ENCODE measurements at regions not wholly inside any gene's neighbourhood (a gene's known extent, or its start where the extent isn't known, plus 50 kb on each side); places are given as distances from the start of the nearest gene placed in this dataset.
"Not testable (repeated sequence)": the region's sequence is repeated elsewhere in the genome, so short reads cannot be mapped to it uniquely, and the experiment has no call there.

- no peak for DNase-seq
Measured at GRCh38 chr12:116361414-116362223, 84.1 kb upstream of the MED13L start.

DNA sequence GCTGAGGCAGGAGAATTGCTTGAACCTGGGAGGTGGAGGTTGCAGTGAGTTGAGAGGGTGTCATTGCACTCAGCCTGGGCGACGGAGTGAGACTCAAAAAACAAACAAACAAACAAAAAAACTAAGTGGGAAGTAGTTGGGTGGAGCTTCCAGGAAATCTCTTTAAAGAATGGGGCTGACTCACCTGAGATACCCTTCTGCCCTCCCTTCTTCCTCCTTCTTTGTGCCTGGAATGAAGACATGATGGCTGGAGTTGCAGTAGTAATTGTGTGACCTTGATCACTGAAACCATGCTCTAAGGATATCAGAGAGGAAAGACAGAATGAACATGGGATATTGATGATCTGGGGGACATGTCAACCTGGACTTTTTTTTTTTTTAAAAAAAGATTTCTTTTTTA is 87.6 kb upstream of the MED13L start:
- no peak for DNase-seq

DNA sequence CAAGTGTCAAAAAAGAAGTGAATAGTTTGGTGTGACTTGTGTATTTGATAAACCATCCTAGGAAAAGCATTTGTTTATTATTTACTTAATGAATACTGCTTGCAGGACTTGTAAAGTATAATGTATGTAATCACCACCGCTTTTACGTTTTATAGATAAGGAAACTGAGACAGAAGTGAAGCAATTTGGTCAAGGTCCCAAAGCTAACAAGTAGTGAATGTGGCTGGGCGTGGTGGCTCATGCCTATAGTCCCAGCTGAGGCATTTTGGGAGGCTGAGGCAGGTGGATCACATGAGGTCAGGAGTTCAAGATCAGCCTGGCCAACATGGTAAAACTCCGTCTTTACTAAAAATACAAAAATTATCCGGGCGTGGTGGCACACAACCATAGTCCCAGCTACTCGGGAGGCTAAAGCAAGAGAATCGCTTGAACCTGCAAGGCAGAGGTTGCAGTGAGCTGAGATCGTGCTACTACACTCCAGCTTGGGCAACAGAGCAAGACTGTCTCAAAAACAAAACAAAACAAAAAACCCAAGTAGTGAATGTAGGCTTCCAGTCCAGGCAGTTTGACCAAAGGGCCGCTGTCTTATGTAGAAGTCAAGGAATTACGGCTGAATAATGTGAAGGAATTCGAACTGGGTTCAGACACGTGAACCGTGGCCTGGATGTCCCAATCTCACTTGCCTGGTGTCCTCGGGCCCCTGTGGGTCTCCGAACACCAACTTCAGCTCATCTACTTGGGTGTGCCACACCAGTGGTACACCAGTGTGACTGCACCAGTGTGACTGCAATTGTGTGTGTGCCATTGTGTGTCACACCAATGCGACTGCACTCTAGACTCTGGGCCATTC is 88.3 kb upstream of the MED13L start:
- DNase-seq: no peak

DNA sequence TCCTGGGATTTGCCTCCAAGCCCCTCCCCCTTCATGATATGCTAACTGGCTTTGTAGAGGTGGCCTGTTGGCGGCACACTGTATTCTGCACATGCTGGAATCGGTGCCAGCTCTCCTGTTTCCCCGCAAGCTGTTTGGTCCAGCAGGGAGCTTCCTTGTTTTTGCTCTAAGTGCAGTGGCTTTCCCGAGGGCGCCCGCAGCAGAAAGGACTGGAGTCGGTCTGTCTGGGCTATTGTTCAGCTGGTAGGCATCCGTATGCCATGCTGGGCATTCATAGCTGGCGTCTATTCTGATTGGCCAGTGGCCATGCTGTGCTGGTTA is 88.9 kb upstream of the MED13L start:
- DNase-seq: no peak

GRCh38 chr12:116366824-116367223 is 89.3 kb upstream of the MED13L start:
- DNase-seq: no peak

GRCh38 chr12:116368196-116369194 is 91.0 kb upstream of the MED13L start:
- no peak for DNase-seq

DNA sequence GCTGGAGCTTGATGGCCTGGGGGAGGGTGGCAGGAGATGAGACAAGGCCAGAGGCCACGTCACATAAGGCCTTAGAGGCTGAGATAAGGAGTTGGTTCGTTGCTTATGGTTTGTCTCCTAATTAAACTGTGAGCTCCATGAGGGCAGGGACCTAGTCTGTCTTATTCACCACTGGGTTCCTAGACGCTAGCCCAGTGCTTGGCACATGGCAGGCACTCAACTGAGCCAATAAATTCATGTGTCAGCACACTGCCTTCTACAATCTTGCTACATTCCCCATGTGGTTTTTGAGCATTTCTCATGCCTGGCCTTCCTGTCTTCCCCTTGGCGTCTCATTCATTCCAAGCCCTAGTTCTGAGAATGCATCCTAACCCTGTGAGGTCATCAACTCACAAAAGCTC is 92.5 kb upstream of the MED13L start:
- DNase-seq: no peak

DNA sequence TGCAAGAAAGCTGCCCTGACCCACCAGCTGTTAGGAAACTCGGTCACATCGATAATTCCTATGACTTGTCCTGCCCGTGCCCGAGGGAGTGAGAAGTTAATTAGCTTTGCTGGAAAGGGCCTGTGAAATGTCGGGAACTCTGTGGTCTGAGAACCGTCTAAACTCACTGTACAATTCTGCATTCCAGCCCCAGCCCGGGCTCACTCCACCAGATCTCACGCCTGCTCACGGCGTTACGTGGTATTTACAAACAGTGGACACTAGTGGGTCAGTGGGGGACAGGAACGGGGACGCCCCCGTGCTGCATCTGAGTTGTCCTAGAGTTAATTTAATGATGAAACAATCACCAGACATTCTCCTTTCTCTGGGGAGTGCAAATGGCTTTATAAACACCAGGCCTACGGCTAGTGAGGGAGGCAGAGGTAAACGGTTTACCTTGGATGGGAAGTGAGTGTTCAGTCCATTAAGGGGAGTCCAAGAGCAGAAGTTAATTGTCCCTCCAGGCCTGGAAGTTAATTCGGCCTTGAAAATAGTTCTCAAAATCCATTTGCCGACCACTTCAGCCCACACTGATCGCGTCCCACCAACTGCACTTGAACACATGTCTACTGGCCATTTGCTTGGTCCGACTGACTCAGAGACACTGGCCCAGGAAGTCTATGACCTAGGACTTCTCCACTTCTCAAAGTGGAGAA is 93.5 kb upstream of the MED13L start:
- no peak for DNase-seq

DNA sequence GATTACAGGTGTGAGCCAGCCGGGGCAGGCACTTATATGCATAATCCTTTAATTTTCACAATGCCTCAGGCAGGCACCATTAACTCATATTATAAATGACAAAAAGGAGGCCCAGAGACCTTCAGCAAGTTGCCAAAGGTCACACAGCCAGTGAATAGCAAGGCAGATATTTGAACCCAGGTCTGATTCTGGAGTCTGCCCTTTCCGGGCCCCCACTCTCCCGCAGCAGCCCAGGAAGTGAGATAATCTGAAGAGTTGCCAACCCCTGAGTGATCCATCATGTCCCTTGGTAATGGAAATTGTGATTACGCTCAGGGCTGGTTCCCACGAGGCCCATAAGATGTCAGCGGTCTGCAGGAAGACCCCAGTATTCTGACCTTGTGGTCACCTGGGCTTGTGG is 95.3 kb upstream of the MED13L start:
- DNase-seq: no peak

DNA sequence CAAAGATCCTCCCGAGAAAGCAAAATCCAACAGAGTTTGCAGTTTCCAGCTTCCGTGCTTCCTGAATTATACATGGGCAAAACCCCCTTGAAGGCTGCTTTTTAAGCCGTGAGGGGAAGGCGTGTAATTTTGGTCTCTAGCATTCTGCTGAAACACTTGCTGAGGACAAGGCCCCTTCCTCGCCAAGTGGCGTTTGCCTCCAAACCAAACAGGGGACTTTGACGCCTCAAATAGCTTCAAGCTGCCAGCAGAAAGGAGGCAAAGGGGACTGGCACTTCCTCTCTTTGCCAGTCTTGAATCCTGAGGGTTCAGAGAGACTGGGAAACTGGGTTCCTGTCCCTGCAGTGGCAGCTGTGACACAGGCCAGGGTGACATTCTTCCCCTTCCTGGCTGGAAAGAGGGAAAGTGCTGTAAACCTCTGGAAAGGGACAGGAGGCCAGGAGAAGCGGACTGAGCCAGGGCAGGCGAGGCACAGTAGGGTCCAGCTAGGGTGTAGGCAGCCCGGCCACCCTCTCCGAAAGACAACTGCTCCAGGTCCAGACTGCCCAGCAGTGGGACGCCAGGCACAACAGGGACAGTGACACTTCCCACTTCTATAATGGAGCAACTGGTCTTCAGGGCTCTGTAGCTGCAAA is 96.2 kb upstream of the MED13L start:
- DNase-seq: no peak

GRCh38 chr12:116374207-116374606 is 96.7 kb upstream of the MED13L start:
- no peak for DNase-seq

GRCh38 chr12:116375278-116375842 is 97.9 kb upstream of the MED13L start:
- DNase-seq: no peak

DNA sequence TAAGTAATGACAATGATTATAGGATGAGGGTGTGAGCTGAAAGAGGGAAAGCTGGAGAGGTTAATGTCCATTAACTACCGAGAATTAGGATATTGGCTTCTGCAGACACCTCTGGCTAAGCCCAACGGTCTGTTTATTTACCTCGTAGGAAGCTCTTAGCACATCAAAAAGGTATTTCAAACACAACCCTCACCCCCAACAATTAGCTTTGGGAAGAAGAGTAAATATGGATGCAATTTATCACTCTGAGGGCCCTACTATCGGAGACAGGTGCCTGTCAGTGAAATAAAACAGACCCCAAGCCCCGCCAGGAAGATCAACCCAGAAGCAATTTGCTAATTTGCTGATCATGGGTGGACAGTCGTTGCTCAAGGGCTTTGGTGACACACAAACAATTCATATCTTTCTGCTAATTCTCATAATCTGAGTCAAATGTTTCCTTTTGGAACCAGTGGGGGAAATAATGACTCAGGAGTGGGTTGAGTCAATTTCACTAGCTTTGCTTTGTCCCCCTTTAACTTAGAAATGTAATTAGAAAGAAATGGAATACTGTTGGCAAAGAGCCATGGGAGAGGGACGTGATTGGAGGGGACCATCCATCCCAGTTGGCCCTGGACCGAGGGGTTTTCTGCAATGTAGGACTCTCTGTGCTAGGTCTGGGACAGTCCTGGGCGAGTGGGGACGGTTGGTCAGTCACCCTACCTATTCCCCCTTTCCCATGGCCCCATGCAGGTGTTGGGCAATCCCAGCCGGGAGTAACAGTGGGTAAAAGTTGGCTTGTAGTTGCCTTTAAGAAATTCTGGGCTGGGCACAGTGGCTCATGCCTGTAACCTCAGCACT is 99.1 kb upstream of the MED13L start:
- no peak for DNase-seq

DNA sequence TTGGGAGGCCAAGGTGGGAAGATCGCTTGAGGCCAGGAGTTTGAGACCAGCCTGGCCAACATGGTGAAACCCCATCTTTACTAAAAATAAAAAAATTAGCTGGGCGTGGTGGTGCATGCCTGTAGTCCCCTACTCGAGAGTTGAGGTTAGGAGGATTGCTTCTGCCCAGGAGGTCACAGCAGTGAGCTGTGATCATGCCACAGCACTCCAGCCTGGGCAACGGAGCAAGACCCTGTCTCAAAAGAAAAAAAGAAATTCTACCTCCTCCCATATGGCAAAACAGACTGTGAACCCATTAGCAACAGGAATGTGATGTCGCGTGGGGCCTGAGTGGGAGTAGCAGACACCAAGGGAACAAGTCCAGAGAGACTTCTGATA is 99.7 kb upstream of the MED13L start:
- DNase-seq: not testable (repeated sequence)

- no peak for DNase-seq
Measured at GRCh38 chr12:116378002-116378401, 100.5 kb upstream of the MED13L start.

- no peak for DNase-seq
Measured at GRCh38 chr12:116380108-116380507, 102.6 kb upstream of the MED13L start.

DNA sequence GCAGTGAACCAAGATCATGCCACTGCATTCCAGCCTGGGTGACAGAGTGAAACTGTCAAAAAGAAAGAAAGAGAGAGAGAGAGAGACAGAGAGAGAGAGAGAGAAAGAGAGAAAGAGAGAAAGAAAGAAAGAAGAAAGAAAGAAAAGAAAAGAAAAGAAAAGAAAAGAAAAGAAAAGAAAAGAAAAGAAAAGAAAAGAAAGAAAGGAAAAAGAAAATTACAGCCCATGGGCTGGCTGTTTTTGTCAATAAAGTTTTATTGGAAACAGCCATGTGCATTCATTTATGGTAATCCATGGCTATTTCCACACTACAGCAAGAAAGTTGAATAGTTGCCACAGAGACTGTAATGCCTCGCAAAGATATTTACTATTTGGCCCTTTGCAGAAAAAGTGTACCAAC is 103.2 kb upstream of the MED13L start:
- DNase-seq: not testable (repeated sequence)

GRCh38 chr12:116381240-116381743 is 103.8 kb upstream of the MED13L start:
- no peak for DNase-seq

- DNase-seq: no peak
Measured at GRCh38 chr12:116381744-116382685, 104.5 kb upstream of the MED13L start.
